GM18520 (cell line): ENCODE measurements at regions not wholly inside any gene's neighbourhood (a gene's known extent, or its start where the extent isn't known, plus 50 kb on each side); places are given as distances from the start of the nearest gene placed in this dataset.

Experiments
- ATAC-seq: cut with Tn5 transposase; IDR thresholded peaks from one replicate; pipeline ENCODE4 v1.9.1; 2021; ENCODE audit not compliant: unreplicated experiment

- ATAC-seq, result no peak
Measured at GRCh38 chr4:16952462-16952871, 54.0 kb upstream of the LDB2 start.
